Kidney (tissue), 13 donors: ENCODE measurements at regions not wholly inside any gene's neighbourhood (a gene's known extent, or its start where the extent isn't known, plus 50 kb on each side); places are given as distances from the start of the nearest gene placed in this dataset.
"Not testable (repeated sequence)": the region's sequence is repeated elsewhere in the genome, so short reads cannot be mapped to it uniquely, and the experiment has no call there.

Source experiments
- DNase-seq, 5 donors: peaks; one replicate each; pipeline ENCODE4 v3.0.0-alpha.2; 2013 to 2020
- FAIRE-seq: peaks from 2 replicates; lab custom pipeline; 2012; peaks lifted over from hg19 to GRCh38; lab: Jason Lieb, UNC
- H3K27ac ChIP-seq, 2 donors: one replicate each; pipeline ENCODE4 v1.7.0; 2013; ENCODE audit warnings: low read depth in 2 of 2, low read length in 2 of 2, inconsistent platforms in 1 of 2
- H3K27me3 ChIP-seq: one replicate; pipeline ENCODE4 v1.7.1; 2013; ENCODE audit warnings: low read length, inconsistent platforms; ENCODE audit not compliant: control insufficient read depth, insufficient read depth
- H3K36me3 ChIP-seq, 3 donors: one replicate each; pipeline versions ENCODE4 v1.7.0 to v1.7.1; 2013; ENCODE audit warnings: low read length in 3 of 3, control low read depth in 1 of 3, inconsistent platforms in 1 of 3; ENCODE audit not compliant: insufficient read depth in 3 of 3, control insufficient read depth in 2 of 3
- H3K4me1 ChIP-seq, 3 donors: one replicate each; pipeline versions ENCODE4 v1.7.0 to v1.7.1; 2013; ENCODE audit warnings: low read length in 3 of 3, inconsistent platforms in 1 of 3, low read depth in 1 of 3; ENCODE audit not compliant: control insufficient read depth in 2 of 3, insufficient read depth in 2 of 3
- H3K4me3 ChIP-seq, 3 donors: one replicate each; pipeline versions ENCODE4 v1.7.0 to v1.8.1; 2013; ENCODE audit warnings: low read length in 3 of 3, control low read depth in 1 of 3, inconsistent platforms in 1 of 3
- H3K9ac ChIP-seq, 3 donors: one replicate each; pipeline versions ENCODE4 v1.7.0 to v1.7.1; 2013; ENCODE audit warnings: low read length in 3 of 3, control low read depth in 1 of 3, inconsistent platforms in 1 of 3
- H3K9me3 ChIP-seq, 3 donors: one replicate each; pipeline versions ENCODE4 v1.7.0 to v1.7.1; 2013; ENCODE audit warnings: low read length in 3 of 3, control low read depth in 1 of 3, inconsistent platforms in 1 of 3; ENCODE audit not compliant: control insufficient read depth in 2 of 3, insufficient read depth in 1 of 3
- intact Hi-C: fragments of 100-400 bp; cut with DNase I; formaldehyde crosslinking; loops from one replicate; pipeline ENCODE4 v1.11.1; 2022
- TF ChIP-seq, protein P1 (sequence below): IDR thresholded peaks from 3 replicates; pipeline ENCODE4 v1.5.1; 2012; ENCODE audit warnings: mild to moderate bottlenecking, moderate library complexity, borderline replicate concordance; ENCODE audit not compliant: insufficient read depth; ENCODE audit errors: extremely low read depth
- donor health status: control.
- donor health status: control.
- donor health status: control.
- donor health status: control.
- donor health status: control.
- donor health status: DM: yes; HTN: yes; CAD: no.
- donor health status: Normal renal cell carcinoma (clear cell type).

DNA sequence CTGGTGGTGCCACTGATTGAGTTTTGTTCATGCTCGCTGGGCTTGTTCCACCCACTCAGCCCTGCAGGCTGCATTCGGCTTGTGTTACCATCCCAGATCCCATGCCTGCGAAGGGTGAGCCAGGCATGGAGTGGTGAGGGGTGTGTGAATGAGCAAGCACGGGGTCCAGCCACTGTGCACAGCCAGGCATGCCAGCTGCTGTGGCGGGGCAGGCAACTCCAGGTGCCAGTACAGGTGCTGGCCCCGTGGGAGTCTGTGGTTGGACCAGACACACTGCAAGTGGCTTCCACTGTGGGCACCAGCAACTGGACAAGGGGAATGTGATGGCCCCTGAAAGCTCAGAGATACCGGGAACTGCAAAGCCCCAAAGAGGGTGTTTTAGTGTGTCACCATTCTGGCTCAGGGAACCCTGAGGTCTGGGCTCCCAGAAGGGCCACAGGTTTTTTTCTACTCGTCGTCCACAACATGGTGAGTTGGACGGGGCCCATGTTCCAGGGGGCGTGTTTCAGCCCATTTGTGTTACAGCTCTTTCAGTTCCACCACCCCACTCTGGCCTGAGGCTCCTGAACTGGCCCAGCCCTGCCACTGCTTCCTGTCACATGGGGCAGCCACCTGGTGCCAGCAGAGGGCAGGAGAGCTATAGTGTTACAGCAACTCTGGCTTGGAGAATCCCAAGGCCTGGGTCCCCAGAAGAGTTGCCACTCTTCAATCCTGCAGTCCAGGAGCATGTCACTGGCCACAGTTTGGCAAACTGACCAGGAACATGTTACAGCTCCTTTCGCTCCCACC, 217.0 kb upstream of the OBI1 start:
- TF ChIP-seq, protein P1, sequence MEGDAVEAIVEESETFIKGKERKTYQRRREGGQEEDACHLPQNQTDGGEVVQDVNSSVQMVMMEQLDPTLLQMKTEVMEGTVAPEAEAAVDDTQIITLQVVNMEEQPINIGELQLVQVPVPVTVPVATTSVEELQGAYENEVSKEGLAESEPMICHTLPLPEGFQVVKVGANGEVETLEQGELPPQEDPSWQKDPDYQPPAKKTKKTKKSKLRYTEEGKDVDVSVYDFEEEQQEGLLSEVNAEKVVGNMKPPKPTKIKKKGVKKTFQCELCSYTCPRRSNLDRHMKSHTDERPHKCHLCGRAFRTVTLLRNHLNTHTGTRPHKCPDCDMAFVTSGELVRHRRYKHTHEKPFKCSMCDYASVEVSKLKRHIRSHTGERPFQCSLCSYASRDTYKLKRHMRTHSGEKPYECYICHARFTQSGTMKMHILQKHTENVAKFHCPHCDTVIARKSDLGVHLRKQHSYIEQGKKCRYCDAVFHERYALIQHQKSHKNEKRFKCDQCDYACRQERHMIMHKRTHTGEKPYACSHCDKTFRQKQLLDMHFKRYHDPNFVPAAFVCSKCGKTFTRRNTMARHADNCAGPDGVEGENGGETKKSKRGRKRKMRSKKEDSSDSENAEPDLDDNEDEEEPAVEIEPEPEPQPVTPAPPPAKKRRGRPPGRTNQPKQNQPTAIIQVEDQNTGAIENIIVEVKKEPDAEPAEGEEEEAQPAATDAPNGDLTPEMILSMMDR: no peak
- Histone ChIP-seq H3K9ac (no peak overlapping the region), H3K27ac (no peak overlapping the region), H3K4me3 (no peak overlapping the region), H3K36me3 (no peaks in the 10 kb centered on the region), H3K4me1 (no peaks in the 10 kb centered on the region), H3K9me3 (peaks cover 0 to 2% (median 0%) of the 10 kb centered on the region in 3 donors), H3K27me3 (no peaks in the 10 kb centered on the region)
- FAIRE-seq (no peak), DNase-seq (peak in 1 of 5 donors; percentile 56)
- intact Hi-C loops: no loop called here

DNA sequence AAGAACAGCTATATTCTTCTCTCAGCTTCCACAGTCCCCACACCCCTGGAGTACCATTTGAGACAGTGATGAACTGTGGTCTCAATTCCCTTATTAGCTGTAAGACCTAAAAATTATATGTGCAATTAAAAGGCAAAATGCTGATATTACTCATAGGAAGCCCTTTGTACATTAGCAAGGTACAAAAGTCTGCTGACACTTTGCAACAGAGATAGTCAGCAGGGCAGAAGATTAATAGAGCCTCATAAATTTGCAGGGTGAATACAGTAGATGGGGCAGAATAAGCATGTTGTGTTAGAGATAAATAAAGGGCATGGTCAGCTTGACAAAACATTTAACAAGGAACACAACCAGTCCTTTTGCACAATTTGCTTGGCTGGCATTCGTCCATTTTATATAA, 210.0 kb upstream of the OBI1 start:
- FAIRE-seq: no peak
- no peak for DNase-seq
- TF ChIP-seq, protein P1: no peak
- Histone ChIP-seq H3K4me1 (no peaks in the 10 kb centered on the region), H3K4me3 (no peak overlapping the region), H3K36me3 (no peaks in the 10 kb centered on the region), H3K9me3 (no peaks in the 10 kb centered on the region), H3K27ac (no peak overlapping the region), H3K27me3 (no peaks in the 10 kb centered on the region), H3K9ac (no peak overlapping the region)
- intact Hi-C loops: no loop called here

DNA sequence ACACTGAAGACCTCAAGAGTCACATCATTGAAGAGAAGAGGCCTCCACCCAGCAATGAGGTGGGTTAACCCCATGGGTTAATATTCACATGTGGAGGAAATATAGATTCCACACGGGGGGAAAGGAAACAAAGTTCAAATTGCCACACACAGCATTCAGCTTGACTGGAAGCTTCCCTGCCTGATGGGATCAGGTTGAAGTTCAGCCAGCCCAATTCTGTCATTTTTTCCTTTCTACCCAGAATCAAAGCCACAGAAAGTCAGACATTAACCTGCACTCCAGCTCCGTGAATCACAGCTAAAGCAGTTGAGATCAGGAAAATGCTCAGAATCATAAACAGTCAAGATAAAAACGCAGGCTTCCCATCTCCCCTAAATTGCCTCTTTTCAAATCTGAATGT, 208.7 kb upstream of the OBI1 start:
- FAIRE-seq: no peak
- peak in 1 of 5 donors; percentile 8 for DNase-seq
- no peaks in the 10 kb centered on the region for H3K4me1 ChIP-seq
- intact Hi-C loops: no loop called here
- H3K36me3 ChIP-seq: no peaks in the 10 kb centered on the region
- H3K27ac ChIP-seq: no peak overlapping the region
- H3K4me3 ChIP-seq: no peak overlapping the region
- no peaks in the 10 kb centered on the region for H3K27me3 ChIP-seq
- H3K9ac ChIP-seq: no peak overlapping the region
- H3K9me3 ChIP-seq: no peaks in the 10 kb centered on the region
- TF ChIP-seq, protein P1: no peak

DNA sequence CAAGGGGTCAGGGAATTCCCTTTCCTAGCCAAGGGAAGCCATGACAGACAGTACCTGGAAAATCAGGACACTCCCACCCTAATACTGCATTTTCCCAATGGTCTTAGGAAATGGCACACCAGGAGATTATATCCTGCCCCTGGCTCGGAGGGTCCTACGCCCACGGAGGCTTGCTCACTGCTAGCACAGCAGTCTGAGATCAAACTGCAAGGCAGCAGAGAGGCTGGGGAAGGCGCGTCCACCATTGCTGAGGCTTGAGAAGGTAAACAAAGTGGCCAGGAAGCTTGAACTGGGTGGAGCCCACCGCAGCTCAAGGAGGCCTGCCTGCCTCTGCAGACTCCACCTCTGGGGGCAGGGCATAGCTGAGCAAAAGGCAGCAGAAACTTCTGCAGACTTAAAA, 207.1 kb upstream of the OBI1 start:
- H3K4me1 ChIP-seq, H3K36me3 ChIP-seq, intact Hi-C loops, H3K27me3 ChIP-seq, H3K9ac ChIP-seq, H3K4me3 ChIP-seq, H3K9me3 ChIP-seq, FAIRE-seq, H3K27ac ChIP-seq: not testable (repeated sequence)
- peak in 1 of 5 donors; percentile 43 for DNase-seq
